ENCODE measurements at regions not wholly inside any gene's neighbourhood (a gene's known extent, or its start where the extent isn't known, plus 50 kb on each side); places are given as distances from the start of the nearest gene placed in this dataset.

GRCh38 chr16:66262253-66263167 is 104.0 kb upstream of the CDH5 start:
- no peak overlapping the region for H3K4me3 ChIP-seq (ENCODE audit: low read depth, low read length)
- TF ChIP-seq, protein P1, sequence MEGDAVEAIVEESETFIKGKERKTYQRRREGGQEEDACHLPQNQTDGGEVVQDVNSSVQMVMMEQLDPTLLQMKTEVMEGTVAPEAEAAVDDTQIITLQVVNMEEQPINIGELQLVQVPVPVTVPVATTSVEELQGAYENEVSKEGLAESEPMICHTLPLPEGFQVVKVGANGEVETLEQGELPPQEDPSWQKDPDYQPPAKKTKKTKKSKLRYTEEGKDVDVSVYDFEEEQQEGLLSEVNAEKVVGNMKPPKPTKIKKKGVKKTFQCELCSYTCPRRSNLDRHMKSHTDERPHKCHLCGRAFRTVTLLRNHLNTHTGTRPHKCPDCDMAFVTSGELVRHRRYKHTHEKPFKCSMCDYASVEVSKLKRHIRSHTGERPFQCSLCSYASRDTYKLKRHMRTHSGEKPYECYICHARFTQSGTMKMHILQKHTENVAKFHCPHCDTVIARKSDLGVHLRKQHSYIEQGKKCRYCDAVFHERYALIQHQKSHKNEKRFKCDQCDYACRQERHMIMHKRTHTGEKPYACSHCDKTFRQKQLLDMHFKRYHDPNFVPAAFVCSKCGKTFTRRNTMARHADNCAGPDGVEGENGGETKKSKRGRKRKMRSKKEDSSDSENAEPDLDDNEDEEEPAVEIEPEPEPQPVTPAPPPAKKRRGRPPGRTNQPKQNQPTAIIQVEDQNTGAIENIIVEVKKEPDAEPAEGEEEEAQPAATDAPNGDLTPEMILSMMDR (IDR thresholded peaks at IDR 0.05; ENCODE audit: borderline replicate concordance, insufficient read depth, low read depth, low read length), result no peak

DNA sequence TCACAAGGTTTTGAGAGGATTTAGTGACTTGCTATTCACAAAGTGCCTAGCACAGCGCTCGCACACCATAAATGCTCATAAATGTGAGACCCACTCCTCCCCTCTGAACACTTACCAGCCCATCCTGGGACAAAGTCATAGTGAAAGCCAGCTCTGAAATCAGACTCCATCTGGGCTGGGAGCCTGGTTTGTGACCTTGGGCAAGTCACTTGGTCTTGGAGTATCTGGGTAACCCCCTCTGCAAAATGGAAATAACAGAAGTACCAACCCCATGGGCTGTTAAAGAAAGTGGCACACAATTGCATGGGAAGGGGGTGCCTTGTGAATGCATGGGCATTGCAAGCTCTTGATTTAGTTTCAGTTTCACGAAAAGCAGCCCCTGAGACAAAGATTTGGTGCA is 104.7 kb upstream of the CDH5 start:
- TF ChIP-seq, protein P1 (IDR thresholded peaks at IDR 0.05; ENCODE audit: borderline replicate concordance, insufficient read depth, low read depth, low read length), result no peak
- no peak overlapping the region for H3K4me3 ChIP-seq (ENCODE audit: low read depth, low read length)

- TF ChIP-seq, protein P1 (IDR thresholded peaks at IDR 0.05; ENCODE audit: borderline replicate concordance, insufficient read depth, low read depth, low read length), result no peak
These were observed 105.8 kb upstream of the CDH5 start for GRCh38 chr16:66260522-66261254.

DNA sequence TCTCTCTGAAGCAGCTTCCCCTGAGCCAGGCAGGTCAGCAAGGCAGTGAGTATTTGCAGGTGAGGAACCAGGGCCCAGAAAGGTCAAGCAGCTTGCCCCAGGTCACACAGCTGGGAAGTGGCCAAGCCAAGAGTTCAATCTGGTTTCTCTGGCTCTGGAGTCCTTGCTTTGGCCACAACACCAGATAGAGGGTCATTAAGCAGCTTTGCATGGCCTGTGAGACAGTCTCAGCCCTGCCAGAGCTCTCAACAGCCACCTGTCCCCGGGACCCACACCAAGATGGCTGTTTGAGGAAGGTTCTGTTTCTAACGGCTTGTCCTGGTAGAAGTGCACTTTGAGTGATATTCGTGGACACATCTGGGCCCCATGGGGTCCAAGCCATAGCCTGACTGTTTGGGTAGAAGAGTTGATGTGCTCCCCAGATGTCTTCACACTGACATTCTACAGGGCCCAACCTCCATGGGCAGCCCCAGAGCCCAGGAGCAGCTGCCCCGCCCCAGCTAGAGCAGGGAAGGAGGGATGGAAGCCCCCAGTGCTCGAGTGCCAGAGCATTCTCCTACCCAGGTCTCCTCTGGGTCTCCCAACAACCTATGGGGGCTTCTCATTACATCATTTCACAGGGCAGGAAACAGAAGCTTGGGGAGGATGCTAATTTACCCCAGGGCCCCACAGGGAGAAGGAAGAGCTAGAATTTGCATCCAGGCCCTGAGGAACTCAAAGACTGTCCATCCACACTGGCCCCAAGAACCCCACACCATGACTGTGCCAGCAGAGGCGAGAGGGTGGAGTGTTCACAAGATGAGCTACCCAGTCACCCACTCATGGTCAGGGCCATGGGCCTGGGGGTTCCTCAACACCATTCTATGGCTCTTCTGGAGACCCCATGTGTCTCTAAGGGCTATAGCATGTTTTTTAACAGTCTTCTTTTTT is 107.3 kb upstream of the CDH5 start:
- no peak overlapping the region for H3K4me3 ChIP-seq (ENCODE audit: low read depth, low read length)
- TF ChIP-seq, protein P1 (IDR thresholded peaks at IDR 0.05; ENCODE audit: borderline replicate concordance, insufficient read depth, low read depth, low read length), result no peak

More at GRCh38 chr16:66260522-66261254, 105.8 kb upstream of the CDH5 start:
- no peak overlapping the region for H3K4me3 ChIP-seq (ENCODE audit: low read depth, low read length)

- TF ChIP-seq, protein P1 (IDR thresholded peaks at IDR 0.05; ENCODE audit: borderline replicate concordance, insufficient read depth, low read depth, low read length), result no peak
- no peak overlapping the region for H3K4me3 ChIP-seq (ENCODE audit: low read depth, low read length)
These were observed 109.6 kb upstream of the CDH5 start for GRCh38 chr16:66256919-66257318.

- no peak overlapping the region for H3K4me3 ChIP-seq (ENCODE audit: low read depth, low read length)
- TF ChIP-seq, protein P1 (IDR thresholded peaks at IDR 0.05; ENCODE audit: borderline replicate concordance, insufficient read depth, low read depth, low read length), result no peak
These were observed 110.8 kb upstream of the CDH5 start for GRCh38 chr16:66255647-66256046.

All from GM12875 (cell line).